NCI-H2081 treated with DMSO at 0.1 percent for 48 hours (cell line): ENCODE measurements at regions not wholly inside any gene's neighbourhood (a gene's known extent, or its start where the extent isn't known, plus 50 kb on each side); places are given as distances from the start of the nearest gene placed in this dataset.

Source experiments
- DNase-seq: peaks from one replicate; lab custom pipeline; 2025; lab: John Stamatoyannopoulos, UW

DNA sequence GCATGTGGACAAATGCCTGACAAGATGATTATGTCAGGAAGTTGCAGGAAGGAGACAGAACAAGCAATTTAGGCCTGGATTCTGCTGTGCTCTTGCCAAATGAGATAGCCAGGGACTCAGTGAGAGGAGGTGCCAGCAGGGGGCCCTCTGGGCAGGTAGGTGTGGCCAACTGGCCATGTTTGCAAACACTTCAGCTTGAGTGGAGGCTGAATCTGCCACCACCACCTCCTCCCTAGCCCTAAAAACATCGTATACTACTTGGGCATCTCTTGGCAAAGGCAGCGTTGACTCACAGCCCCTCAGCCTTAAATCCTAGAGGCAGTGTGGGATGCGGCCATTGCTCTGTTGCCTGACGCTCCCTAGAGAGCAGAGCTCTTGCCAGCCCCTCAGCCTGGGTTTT is 95.1 kb upstream of the PLET1 start:
- DNase-seq = no peak

DNA sequence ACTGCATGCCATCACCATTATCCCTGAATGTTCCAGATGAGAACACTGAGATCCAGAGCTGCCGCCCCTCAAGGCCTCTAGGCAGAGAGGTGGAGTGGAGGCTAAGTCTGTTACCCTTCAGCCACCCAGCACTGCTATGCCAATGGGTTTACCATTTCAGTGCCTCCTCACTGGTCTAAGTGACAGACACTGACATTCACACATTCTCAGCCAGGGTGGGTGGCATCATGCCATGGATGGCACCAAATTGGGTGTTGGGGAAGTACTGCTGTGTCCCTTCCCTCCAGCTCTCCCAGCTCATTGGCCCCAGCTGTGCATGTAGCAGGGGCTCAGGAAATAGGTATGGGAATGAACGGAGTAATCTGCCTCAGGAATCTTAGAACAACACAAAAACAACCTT is 96.8 kb upstream of the PLET1 start:
- DNase-seq = no peak

DNA sequence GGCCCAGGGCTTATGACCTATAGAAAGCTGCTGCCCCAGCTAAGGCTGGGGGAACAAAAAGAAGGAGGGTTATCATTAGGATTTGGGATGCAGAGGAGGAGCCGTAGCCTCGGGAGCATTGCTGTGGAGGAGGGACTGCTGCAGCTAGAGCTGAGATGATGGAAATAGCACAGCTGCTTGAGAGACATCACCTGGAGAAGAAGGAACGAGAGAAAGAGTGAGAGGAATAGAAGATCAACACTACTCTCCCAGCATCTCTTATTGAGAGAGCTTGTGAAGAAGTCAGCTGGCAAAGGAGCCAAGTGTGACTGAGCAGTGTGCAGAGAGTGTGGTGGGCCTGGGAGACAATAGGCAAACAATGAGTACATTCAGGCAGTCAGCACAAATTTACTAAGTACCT is 100.7 kb upstream of the PLET1 start:
- DNase-seq = no peak

DNA sequence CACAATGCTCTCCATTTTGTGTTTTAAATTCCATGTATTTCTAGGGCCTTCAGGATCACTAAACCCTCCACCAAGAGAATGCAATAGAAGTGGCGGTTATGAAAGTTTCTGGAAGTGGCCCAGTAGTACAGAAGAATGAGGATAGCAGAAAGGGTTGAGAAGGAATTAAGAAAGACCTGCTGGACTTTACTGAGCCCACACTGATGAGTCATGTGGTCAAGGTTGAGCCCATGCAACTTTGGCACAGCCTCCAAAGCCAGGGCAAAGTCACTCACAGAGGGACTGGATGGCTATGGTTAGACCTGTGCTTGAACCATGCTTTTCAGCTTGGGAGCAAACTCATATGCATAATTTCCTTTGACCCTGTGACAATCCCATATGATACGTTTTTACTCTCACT is 102.9 kb upstream of the PLET1 start:
- no peak for DNase-seq

DNA sequence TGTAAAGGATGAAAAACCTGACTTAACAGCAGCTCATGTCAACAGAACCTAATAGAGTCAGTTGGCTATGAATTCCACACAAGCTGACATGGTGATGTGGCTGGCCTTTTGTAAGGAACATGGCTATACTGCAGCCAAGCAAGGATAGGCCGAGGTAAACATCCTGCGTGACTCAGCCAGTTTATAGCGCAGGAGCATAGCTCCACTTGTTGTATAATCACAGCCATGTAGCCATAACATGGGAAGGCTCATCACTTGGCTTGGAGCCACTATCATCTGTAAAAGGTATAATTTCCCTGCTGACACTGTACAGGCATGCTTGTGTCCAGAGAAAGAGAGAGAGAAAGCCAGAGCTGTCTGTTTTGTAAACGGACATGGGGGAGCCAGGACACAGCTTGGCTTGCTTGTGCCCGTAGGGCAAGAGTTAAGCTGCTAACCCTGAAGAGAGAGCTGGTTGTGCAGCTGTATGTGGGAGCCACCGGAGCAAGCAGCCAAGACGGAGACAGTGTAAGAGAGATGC is 104.4 kb upstream of the PLET1 start:
- DNase-seq = no peak

DNA sequence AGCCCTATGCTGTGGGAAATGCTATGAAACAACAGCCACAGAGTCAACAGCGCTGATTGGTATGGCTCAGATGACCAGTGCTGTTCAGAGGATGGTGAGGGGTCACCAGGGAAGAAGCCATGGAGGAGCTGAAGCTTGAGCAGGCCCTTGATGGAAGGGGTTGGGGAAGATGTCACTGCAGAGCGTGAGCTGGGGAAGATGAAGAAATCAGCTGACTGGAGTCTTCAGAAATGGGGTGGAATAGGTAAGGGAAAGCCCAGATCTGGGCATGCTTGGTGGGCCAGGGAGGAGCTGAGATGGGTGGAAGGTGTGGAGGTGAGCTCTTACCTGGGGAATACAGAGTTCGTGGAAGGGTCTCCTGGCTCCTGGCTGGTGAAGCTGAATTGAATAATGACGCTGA is 105.4 kb upstream of the PLET1 start:
- DNase-seq = no peak

DNA sequence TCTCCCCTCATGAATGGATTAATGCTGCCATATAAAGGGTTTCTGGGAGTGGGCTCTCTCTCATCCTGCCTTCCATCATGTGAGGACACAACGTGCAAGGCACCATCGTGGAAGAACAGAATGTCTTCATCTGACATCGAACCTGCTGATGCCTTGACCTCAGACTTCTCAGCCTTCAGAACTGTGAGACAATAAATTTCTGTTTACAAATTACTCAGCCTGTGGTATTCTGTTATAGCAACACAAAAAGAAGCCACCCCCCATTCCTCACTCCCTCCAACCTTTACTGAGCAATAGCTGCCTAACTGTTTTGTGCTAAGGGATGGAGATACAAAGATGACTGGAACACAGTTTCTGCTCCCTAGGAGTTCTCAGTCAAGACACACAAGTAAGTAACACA is 106.1 kb upstream of the PLET1 start:
- DNase-seq = no peak

DNA sequence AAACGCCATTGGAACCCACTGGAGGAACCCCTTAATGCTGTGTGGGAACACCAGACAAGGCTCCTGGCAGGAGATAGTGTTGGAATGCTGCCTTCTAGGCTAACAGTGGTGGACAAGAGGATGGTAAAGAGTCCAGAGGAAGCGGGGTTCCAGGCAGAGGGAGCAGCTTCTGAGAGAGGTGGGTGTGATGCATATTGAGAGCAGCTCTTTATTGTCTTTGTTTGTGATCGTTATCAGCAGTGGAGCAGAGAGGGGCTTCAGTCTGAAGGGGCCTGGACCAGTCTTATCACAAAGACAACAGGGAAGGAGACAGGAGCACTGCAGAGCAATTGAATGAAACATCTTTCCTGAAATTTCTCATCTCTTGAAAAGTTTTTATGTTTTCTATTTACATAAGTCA is 106.8 kb upstream of the PLET1 start:
- DNase-seq = no peak

DNA sequence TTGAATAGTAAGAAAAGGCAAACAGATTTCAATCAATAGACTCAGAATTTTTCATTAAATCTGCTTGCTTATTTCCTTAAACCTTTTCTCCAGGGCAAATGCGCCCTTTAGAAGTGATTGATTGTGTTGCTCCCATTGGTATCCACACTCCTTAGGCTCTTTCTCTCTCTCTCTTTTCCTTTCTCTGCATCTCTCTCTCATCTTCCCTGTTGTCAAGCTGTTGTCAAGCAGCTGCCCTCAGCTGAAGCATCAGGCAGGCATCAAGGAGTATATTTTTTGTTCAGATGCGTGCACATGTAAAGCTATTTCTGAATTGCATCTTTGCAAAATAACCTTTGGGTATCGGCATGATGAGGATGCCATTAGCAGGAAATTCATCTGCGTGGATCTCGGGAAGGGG is 107.2 kb upstream of the PLET1 start:
- DNase-seq = no peak

DNA sequence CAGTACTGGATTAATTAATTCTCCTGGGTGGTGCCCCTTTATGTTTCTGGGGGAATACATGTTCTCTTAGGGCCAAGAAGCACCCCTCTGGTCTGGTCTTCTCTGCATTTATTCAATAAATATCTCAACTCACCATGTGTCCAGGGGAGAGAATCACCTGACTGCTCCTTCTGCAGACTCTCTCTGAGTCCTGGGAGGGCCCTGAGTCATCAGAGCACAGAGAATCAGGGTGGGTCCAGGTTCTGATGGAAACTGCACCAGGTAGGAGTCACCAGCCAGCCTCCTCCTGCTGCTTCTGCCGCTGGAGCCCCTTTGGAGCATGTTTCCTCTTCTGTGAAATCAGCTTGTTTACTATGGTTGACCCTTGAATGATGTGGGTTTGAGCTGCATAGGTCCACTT is 107.7 kb upstream of the PLET1 start:
- DNase-seq = no peak

DNA sequence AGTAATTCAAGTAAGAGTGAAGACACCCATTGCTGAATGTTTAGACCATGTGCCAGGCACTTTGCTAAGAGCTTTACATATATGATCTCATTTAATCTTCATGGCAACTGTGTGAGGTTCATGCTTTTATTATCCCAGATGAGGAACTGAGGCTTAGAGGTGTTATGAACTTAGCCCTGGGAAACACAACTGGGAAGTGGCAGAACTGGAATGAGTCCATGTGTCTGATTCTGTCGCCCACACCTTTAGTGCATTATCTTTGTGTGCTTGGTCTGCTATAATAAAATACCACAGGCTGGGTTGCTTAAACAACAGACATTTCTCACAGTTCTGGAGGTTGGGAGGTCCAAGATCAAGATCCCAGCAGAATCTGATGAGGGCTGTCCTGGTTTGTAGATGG is 108.7 kb upstream of the PLET1 start:
- no peak for DNase-seq

DNA sequence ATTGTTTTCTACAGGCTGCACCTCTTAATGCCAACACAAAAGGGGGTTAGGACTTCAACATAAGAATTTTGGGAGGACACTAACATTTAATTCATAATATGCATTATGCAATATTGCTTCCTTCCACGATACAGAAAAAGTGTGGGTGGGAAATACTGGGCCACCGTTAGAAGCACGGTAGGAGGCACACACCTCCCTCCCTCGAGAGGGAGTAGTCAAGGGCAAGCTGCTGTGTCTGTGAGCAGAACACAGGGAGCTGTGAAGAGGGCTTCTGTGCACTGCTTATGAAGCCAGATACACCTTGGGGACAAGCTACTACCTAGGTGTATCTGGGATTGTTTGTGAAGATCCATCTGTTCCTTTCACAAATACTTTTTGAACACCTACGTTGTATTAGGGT is 109.3 kb upstream of the PLET1 start:
- DNase-seq = no peak

DNA sequence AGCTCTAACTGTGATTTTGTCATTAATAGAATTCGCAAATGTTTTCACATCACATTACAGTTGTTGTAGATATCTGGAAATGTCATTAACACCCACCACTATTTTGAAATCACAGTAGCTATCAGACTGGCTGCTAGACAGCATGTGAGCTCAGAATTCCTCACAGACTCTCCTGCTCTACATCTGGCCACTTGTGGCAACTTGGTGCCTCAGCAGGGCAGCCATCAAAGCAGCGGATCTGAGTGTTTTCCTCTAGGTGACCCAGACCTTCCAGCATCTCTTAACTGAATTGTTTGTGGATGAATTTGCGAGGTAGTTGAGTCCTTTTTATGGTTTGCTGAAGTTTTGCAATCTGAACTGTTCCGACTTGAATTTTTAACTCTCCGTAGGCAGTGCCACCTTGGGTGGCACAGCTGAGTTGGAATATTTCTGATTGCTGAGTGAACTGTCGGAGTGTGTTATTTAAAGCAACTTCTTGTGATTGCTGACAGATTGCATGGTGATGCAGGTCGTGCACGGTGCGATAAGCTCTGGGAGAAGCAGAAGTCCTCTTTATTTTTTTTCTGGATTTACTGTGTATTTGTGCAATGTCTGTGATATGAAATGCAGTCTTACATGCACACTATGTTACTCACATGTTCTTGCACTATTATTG is 114.0 kb upstream of the PLET1 start:
- DNase-seq = no peak

DNA sequence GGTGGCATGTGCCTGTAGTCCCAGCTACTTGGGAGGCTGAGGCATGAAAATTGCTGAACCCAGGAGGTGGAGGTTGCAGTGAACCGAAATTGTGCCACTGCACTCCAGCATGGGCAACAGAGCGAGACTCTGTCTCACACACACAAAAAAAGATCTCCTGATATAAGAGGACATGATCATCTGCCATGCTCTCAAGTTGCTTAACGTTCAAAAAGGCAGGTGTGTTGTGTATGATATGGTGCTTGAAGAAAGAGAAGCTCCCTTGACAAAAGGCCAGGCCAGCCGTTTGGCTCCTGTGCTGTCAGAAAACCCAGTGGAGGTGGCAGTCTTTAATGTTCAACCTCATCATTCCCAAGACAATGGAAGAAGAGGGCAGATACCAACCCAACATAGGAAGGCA is 117.3 kb upstream of the PLET1 start:
- no peak for DNase-seq

DNA sequence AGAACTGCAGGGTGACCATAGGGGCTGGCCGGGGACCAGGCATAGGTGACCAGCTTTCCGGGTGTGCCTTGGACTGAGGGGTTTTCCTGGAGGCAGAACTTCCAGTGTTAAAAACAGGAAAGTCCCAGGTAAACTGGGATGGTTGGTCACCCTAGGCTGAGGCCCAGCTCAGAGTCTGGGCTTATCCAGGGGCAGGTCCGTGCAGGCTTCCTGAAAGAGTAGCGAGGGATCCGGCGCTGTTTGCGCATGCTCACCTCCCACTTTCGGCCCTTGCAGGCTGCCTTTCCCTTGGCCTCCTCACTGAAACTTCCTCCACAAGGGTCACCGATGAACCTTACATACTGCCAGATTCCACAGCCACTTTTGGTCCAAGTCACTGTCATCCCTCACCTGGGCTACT is 119.8 kb upstream of the PLET1 start:
- DNase-seq = no peak

DNA sequence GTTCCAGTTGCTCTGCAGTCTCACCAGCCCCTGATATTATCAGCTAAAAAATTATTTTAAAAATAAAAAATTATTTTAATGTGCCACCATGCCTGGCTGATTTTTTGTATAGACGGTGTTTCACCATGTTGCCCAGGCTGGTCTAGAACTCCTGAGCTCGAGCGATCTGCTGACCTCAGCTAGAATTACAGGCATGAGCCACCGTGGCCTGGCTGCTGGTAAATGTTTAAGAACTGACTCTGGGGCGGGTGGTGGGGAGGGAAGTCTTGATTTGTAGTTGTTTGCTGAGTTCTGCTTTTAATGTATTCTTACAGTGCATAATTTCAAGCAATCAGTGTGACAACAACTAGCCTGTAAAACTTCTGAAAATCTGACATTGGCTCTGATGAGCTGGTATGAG is 120.9 kb upstream of the PLET1 start:
- no peak for DNase-seq

DNA sequence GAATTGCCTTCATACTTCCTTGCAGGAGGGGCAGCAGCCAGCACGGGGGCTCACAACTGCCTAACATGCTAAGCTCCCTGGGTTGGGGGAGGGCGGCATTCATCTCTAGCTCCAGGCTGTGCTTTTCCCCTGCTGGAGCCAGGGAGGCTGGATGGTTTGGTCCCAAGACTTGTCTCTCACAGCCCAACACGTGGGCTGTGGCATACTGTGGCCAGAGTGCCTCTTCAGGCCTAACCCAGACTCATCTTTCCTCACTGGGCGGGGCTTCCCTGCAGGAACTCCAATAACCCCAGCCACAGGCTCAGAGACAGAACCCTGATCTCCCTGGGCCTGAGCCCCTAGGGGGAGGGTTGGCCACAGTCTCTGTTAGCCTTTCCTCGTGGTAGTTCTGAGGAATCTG is 121.9 kb upstream of the PLET1 start:
- DNase-seq = no peak

DNA sequence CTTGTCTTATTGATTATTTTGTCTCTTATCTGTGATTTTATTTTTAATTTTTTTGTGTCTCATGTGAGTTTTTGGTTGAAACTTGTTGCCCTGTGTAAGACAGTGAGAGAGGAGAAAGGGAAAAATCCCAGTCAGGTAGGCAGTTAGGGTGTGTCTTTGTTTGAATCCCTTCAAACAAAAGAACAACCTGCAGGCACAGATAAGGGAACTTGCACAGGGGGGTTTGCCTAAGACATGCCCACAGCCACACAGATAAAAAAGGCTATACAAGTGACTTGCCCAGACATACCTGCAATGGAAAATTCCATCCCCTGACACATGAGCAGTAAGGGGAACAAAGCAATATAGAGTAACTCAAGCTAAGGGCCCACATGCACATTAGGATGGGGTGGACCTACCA is 127.8 kb upstream of the PLET1 start:
- no peak for DNase-seq

DNA sequence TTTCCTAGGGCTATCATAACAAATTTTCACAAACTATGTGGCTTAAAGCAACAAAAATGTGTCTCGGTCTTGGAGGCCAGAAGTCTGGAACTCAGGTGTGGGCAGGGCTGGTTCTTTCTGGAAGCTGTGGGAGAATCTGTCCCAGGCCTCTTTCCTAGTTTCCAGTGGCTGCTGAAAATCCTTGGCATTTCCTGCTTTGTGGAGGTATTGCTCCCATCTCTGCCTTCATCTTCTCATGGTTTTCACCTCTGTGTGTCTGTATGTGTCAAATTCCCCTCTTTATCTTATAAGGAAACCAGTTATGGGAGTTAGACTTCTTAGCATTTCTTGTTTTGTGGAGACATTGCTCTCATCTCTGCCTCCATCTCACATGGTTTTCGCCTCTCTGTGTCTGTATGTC is 130.4 kb upstream of the PLET1 start:
- no peak for DNase-seq

DNA sequence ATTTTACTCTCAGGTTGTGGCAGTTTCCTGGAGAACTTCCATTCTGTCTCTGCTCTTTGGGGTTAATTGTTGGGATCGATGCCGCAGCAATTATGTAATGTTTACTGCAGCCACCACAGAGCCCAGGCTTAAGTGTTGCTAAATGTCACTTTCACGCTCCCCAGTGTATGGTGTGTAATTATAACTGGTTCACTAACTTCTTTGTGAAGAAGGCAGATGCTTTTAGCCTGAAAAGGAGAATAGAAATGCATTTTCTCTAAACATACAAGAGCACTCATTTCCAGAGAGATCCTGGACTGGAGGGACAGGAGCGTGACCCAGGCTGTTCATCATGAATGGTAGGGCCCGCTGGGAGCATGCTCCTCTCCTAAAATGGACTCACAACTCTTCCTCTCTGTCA is 132.2 kb upstream of the PLET1 start:
- peak; percentile 83 for DNase-seq

DNA sequence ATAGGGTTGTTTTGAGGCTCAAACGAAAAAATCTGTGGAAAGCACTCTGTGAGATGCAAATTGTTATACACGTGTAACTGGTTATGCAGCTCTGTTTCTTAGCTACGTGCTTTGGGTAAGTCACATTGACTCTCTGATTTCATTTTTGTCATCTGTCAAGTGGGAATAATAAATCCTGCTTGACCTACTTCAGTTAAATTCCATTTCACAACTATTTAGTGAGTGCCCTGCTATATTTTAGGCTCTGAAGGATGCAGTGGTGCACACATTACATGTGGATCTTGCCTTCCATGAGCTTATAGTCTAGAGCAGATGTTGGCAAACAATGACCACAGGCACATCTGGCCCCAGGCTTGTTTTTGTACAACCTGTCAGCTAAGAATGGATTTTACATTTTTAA is 133.6 kb upstream of the PLET1 start:
- DNase-seq = no peak

DNA sequence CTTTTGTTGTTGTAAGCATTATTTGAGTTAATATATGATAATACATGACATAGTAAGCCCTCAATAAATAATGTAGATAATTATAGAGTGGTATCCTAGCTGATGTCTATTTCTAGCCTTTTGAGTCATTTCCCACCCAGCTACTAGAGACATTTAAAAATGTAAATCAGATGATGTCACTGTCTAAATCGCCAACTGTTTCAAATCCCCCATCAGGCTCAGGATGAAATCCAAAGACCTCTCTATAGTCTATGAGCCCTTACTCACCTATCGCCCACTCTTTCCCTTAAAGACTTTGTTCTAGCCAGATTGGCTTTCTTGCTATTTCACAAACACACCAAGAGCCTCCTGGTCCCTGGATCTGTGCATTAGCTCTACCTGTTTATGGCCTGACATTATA is 135.4 kb upstream of the PLET1 start:
- no peak for DNase-seq

DNA sequence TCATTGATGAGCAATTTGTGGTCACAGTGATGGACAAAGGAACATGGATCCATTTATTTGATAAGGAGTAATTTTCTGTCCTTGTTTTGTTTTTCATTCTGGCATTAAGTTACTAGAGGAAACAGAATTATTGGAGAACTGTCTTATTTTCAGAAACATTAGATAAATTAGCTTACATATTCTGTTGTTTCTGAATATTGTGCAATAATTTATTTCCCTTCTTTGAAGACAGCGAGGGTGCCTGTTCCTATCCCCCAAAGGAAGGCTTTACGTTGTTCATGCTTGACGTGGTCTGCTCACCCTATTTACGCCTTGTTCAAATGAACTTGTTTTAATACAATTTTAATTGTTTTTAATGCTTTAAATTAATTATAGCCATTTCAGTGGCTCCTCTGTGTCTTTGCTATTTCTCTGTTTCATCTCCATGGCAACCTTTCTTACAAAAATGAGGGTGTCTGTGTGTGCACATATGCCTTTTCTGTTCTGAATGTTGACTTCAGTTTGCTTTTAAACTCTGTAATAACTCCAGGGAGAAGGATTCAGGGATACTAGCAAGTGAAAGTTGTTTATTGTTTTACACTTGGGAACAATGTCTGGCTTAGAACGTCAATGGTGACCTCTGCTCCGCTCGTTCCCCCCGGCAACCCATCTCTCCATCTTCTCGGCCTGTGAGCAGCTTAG is 138.3 kb upstream of the PLET1 start:
- DNase-seq = no peak

DNA sequence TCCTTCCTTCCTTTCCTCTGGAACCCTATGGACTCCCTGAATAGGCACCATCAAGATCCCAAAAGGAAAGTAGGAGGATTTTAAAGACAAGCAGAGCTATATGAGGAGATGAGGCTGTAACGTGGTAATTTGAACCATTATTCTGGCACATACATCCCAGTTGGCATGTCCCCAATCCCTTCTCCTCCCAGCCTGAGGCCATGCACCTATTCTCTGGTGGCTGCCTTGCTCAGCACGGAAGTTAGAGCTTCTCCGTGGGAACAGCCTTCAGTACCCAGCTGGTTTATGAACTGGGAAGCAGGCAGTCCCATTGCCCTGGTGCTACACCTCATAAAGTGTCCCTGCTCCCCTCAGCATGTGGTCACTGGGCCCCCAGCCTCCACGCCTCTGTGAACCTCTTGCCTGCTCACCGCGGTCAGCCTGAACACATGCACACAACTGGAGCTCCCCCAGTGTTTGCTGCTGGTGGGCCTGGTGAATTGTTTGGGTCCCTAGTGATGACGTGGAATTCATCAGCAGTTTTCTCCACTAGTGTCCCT is 139.9 kb upstream of the PLET1 start:
- DNase-seq = no peak
